Ureter (tissue), 1 donor: ENCODE measurements at regions not wholly inside any gene's neighbourhood (a gene's known extent, or its start where the extent isn't known, plus 50 kb on each side); places are given as distances from the start of the nearest gene placed in this dataset.

ENCODE experiments used
- DNase-seq: peaks from one replicate; pipeline ENCODE4 v3.0.0-alpha.2; 2020; ENCODE audit warnings: low spot score
- donor health status: DM: yes; HTN: yes; CAD: no.

DNA sequence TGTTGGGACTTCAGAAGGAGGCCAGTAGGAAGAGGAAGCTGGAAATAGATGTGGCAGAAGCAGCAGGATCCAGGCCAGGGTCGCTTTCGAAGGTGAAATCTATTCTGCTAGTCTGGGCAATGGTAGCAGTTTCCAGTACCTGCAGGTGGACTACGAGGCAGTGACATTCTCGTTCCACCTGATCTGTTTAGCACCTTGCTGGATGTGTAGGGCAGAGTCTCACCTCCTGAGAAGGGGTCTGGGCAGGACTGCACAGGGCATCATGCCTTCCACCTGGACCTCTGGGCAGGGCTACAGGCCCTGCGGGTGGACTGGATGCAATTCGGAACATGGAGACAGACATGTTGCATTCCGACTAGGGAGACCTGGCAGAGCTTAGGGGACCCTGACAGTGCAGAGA is 254.8 kb upstream of the ZNF32 start:
- no peak for DNase-seq

DNA sequence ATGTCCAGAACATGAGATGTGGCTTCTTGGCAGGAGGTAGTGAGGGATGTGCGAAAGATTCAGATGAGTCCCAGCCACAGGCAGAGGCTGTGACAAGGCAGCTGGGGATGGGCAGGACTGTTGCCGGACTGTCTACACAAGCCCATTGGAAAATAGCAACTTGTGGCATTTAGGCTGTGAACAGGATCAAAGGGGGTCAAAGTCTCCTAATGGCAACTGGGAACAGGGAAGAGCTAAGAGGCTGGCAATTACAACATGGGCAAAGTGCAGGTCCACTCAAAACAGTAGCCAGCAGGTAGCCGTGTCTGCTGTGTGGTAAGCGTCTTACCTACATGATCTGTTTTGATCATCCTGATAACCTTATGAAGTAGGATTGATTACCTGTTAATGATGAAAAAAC is 254.2 kb upstream of the ZNF32 start:
- DNase-seq: no peak

DNA sequence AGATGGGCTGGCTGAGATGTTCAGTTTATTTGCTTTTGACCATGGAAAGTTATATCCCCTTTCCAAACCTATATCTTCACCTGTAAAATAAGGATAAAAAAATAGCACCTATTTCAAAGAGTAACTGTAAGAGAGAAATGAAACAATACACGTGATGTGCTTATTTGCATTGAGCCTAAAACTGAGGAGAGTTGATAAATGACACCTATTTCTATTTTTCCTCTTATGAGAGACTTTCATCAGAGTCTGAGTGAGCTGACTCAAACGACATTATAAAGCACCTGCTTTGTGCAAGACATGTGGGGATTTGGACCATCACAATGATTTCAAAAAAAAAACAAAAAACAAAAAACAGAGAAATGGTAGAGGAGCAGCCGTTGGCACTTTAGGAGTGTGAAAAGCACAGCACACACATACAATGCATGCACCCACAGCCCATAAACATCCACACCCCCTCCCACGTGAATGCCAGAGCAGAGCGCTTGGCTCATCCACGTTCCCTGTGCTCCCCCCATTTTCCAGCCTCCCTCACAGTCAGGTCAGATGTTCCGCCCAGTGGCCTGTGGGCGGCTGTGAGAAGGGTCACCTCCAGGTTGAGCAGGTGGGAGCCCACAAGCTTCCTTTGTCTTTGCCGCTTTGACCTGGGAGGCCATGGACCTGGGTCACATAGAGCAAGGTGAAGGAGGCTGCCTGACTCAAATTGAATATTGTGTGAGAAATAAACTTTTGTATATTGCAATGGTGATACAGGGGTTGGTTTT is 253.2 kb upstream of the ZNF32 start:
- no peak for DNase-seq

DNA sequence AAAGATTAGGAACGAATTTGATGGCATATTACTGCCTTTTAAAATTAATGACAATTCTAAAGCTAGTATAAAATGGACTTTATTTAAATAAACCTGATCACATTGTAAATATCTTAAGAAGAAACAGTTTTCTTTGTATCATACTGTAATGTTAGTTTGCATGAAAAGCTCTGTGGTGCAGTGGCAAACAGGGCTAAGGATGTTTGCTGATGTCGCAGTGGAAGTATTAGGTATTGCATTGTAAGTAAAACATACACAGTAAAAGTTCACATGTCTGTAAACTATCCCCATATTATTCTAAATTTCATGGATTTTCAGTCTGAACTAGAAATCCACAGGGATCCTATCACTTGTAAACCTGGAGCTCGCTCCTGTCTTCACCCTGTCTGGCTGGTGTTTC is 252.6 kb upstream of the ZNF32 start:
- no peak for DNase-seq

DNA sequence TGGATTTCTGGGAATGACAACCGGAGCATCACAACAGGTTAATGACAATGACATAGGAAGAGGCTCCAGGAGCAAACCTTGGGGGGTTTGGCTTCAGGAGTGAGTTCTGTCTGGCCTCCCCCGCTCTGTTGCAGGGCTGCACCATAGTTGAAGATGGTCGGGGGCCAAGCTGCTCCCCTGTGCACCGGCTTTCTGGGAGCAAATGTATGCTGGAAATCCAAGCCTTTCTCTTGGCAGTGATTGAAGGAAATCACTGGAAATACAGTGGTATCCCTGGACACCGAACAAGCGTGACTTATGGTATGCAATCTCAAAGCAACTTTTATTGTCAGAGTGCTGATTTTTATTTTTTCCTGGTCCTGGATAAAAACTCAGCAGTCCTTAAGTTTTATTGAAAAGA is 251.9 kb upstream of the ZNF32 start:
- no peak for DNase-seq

DNA sequence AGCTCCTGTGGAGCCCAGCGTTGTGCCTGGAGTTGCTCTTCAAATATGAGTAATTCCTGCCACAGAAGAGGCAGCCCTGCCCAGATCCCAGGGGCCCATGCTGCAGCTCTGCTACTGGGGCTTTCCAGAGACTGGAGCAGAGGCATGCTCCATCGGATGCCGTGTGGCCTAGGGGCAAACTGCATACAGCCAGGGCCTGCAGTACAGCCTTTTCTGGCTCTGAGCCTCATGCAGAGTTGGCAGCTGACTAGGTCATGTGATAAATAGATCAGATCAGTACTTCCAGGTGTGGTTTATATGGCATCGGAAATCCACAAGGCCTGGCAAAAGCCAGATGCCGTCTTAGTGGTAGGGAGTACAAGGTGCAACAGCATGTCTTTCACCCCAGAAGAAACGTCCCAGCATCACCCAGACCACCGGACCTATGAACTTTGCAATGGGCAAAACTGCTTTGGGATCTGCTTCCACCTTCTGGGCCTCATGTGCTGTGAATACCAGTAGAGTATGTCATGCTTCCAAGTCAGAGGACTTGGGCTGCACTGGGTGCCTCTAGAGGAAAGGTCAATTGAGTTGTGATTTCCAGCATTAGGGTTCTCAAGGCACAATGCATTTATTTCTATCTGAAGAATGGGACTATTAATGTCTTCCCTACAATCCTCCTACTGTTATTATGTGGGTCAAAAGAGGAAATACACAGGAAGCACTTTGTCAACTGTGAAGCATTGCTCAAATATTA is 250.7 kb upstream of the ZNF32 start:
- no peak for DNase-seq

DNA sequence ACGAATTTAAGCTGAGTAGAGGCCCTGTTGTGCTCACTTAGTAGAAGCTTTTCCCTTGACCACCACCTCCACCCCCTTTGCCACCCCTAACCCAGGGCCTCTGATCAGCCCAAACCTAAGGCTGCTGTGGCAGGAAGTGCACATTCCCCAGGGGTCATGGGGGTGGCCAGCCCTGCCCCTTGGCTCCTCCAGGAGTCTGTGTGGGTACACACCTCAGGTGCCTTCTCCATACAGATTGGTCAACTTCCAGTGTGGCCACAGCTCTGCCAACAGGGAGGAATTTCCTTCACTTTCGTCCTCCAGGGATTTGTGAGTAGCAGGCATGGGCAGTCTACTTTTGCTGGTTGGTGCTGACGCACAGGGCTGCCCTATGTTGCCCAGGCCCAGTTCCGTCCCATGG is 249.9 kb upstream of the ZNF32 start:
- DNase-seq: no peak

DNA sequence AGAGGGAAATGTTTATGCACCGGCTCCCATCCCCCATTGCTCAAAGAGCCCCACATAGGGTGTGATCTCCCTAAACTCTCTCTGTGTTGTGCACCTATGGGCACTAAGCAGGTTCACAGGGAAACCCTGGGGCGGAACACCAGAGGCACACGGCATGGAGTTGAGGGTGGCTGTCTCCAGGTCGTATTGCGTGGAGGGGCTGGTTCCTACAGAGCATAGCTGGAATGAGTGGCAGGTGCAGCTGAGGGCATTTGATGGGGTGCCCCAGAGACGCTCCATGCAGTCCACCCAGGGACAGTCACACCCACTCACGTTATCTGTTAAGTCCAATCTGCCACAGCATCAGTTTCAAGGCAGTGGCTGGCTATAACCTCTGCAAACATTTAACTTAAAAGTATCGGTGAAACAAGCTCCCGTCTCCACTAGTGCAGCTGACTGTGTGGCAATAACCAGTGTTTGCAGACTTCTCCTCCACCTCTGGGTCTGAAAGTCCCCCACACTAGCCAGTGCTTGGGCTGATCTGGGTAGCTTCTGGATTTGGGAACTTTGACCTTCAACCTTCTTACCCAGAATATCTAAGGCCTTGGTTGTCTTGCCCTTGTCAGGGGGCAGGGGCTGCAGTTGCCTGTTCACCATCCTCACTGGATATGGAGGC is 249.2 kb upstream of the ZNF32 start:
- DNase-seq: no peak

DNA sequence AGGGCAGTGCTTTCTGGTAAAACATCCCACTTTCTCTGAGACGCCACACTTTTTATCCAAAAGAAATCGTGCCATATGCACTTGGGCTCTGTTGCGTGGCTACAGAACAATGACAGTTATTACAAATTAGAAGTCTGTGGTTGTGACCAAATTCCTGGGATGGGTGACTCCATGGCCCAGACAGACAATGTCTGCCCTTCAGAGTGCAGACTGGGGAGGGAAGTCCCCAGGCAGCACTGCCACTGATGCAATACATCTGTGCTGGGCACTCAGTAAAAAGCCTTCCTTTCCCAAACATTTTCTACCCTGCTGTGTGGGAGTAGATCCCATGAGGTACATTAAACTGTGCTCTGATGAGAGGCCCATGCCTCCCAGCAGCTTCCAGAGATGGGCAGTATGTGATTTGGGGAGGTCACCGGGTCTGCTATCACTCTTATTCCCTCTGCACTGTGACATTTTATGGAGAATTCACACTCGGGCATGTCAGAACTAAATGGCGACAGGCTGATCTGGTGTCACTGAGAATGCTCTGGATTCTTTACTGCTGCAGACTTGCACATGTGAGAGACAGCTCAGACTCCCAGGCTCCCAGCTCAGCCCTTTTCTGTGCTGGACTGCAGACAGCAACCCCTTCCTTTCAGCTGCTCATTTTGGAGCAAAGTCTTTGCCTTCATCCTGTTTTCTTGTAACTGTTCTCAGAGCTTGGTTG is 243.5 kb upstream of the ZNF32 start:
- DNase-seq: no peak

DNA sequence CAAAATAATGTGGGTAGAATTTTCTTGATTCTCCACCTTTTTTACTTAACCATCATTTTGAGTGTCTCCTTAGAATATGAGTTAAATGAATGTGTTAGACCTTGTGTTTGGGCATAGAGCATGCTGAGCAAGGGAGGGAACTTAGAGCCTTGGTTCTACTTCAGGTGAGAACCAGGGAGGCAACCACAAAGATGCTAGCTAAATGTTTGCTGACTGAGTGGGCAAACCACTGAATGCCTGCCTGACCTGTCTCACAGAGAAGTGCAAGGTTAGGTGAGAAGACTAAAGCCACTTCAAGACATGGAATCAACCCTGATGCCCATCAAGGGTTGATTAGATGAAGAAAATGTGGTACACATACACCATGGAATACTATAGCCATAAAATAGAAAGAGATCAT is 242.6 kb upstream of the ZNF32 start:
- no peak for DNase-seq

DNA sequence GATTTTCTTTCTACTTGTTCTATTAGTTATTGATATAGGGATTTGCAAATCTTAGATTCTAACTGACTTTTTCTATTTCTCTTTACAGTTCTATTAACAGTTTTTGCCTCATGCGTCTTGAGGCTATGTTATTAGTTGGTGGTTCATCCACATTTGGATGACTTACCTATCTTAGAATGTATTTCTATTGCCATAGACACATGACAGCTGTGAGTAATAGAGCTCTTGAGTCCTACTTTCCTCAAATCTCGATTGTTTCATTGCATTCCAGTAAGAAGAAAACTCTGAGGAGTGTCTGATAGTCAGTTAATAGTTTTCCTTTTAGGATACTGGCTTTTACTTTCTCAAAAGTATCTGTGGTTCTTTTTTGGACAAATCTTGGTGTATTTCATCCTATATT is 241.4 kb upstream of the ZNF32 start:
- no peak for DNase-seq

DNA sequence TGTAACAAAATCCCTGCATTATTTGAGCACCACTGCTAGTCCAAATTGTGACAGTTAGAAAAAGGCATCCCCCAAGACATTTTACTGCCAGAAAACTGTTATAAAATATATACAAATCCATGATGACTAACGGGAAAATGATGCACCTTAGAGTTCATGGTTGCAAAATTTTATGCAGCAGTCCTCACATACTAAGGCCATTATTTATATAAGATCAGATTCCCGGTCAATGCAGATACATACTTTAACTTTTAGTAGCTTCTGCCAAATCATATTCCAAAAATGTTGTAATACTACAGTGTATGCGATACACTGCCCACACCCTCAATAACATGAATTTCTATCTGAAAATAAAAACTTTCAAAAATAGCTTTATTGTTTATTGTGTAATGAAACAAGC is 239.9 kb upstream of the ZNF32 start:
- DNase-seq: no peak

DNA sequence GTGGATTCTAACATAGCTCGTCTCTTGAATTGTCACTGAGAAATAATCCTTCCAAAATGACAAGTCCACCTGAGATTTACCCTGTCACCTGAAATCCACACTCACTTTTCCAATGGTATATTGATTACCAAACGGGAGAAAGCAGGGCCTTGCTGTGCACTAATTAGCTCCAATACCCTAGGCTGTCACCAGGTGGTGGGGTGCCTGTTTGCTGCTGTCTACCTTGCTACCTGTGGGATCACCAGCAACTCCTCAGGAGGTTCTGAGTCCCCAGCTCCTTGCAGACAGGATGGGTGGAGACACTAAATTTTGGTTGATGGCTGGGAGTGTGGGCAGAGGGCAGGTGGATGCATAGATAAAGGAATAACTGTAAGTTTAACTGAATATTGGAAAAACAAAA is 237.2 kb upstream of the ZNF32 start:
- no peak for DNase-seq

DNA sequence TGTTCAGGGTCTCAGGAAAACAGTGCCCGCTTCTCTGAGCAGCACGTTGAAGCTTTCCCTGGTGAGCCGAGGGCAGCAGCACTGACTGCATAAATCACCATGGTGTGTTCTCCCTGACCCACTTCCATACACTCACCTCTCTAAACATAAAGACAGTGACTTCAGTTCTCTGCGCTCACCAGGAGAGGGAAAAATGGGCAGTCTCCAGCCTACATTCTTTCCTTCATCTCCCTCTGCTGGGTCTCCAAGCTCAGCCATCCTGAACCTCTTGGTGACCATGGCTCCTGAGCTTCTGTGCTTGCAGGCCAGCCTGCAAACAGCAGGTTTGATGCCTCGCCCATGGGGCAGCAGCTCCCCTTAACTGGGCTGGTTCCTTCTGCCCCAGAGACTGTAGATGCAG is 236.6 kb upstream of the ZNF32 start:
- DNase-seq: no peak

DNA sequence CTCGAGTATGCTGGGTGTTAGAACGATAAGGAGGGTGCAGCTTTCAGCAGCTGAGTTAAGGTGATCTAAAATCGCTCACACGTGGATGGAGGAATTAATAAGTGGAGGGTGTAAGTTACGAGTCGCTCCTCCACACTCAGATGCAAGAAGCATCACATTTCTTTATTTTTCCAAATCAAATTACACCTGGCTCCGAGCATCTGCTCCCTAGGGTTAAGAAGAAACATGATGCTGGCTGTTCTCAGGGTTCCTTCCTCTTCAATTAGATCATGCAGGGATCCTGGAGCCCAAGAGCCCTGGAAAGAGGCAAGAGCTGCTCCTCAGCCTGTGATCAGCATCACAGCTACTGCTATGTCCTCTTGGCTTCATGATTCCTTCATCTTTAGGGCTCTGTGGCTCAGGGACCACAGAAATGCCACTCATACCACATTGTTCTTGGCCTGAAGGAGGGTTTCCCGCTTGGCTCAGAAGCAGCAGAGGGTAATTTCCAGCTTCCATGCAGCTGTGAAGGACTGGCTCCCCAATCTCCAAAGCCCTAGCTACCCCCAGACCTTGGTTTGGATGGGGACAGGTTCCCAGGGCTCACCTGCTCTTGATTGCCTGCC is 235.9 kb upstream of the ZNF32 start:
- DNase-seq: no peak

DNA sequence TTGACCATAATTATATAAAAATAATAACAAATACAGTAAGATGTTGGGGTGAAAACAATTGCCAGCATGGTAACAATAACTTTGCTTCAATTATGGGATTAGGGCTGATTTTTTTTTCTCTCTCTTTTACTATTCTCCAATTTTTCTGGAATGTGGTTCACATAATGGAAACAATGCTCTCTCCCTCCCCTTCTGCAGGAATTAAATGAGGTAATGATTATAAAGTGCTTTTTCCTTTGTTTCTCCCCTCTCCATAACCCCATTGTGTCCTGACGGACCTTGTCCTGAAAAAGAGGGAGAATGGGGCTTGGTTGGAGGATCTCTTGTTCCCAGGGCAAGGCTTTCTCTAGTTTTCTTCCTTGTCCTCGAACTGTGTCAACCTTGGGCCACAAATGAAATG is 234.0 kb upstream of the ZNF32 start:
- DNase-seq: no peak

DNA sequence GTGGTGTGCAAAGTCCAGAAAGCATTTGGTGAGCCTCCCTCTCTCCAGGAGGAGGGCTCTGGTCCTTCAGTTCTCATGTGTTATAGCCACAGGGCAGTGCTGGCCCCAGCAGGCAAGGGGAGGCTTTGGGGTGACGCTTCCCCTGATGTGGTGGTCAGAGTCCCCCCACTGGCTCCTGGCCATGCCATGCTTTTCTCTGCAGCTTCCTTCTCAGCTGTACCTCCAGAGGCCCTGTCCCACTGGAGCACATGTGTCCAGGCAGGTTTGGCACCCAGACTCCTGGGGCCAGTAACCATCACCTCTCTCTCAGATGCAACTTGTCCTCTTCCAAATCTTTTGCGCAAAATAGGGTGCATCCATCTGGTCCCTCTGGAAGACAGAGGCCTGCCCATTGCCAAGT is 233.0 kb upstream of the ZNF32 start:
- no peak for DNase-seq

DNA sequence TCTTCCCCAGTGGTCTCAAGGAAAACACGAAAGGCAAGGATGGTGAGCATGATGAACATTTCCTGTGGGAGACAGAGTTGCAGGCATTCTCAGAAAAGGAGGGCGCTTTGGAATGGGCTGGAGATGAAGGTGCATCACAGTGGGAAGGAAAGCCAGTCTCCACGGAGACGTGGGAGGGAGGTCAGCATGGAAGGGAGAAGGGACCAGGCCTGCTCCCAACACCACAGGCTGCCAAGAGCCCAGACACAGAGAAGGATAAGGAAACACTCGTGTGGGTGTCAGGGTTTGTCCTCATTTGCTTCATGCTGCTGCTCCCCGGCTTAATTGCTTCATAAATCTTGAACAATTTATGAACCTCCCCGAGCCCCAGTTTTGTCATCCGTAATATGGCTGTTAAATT is 231.5 kb upstream of the ZNF32 start:
- DNase-seq: no peak

DNA sequence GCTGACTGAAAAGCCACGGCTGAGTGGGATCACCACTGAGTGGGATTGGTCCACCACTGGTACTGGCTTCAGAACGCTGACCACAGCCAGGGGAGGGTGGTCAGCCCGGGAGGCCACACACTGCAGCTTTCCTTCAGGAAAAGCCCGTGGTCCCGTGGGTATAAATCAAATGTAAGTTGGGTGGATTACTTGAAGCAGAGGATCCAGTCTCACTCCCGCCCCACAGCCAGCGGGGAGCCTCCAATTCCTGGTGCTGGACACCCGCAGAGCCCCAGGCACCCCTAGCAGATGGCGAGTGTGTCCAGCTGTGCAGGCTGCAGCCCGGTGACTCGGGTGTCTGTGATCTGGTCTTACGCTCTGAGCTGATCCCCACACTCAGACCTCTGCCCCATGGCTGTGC is 231.1 kb upstream of the ZNF32 start:
- DNase-seq: no peak

DNA sequence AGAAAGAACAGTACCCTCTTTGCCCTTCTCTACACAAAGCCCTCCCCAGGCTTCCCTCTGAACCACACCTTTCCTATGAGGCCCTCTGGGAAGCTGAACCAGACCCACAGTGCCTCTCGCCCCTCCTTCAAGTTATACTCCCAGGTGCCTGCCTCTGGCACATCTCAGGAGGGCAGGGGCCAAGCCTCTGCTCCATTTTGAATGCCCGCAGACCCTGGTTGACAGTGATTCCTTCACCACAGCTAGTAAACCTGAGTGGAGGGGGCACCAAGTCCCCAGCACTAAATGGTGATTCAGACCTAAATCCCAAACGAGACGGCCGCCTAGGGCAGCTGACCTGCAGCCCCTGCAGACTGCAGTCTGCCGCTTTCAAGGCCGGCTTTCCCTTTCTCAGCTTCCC is 230.5 kb upstream of the ZNF32 start:
- DNase-seq: no peak

DNA sequence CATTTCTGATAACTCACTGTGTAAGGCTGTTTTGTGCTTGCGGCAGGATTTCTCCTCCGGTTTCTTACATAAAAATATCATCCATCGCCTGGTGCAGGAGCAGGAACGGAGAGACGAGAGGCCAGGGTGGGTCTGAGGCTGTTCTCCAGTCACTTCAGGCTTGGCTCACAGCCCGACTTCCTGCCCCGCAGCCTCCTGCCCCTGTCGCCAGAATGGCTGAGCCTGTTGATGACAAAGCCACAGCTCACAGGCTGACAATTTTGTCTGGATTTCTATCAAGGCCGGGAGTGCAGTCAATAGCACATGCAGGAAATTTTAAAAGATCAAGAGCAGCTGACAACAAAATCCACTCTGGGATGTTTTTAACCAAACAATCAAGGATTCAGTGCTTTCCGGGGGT is 229.7 kb upstream of the ZNF32 start:
- no peak for DNase-seq

DNA sequence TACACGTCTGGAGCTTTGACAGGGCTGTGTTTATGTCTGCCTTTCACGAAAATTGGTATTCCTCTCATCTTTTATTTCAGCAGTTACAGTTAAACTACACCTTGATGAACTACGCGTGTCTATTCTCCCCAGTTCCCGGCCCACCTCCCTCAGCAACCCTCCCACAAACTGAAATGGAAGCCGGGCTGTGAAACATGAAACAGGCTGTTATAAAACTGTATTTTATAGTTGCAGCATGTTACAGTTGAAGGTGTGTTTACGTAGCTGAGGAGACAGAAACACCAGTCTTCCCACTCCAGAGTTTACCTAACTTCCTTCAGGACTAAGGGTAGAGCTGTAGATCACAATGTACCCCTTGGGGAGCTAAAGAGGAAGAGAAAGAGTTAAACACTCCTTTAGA is 228.3 kb upstream of the ZNF32 start:
- DNase-seq: no peak
